HEK293T (cell line): ENCODE measurements at regions not wholly inside any gene's neighbourhood (a gene's known extent, or its start where the extent isn't known, plus 50 kb on each side); places are given as distances from the start of the nearest gene placed in this dataset.

Experiments
- ELF4 ChIP-seq: fragments of 450-650 bp; IDR thresholded peaks from 2 replicates; pipeline ENCODE4 v1.6.1; 2017; ENCODE audit warnings: antibody characterized with exemption
- FOXA1 ChIP-seq: fragments of 450-650 bp; IDR thresholded peaks from 2 replicates; pipeline ENCODE4 v1.6.1; 2016; ENCODE audit warnings: mild to moderate bottlenecking
- FOXM1 ChIP-seq: fragments of 450-650 bp; IDR thresholded peaks from 2 replicates; pipeline ENCODE4 v1.6.1; 2017; ENCODE audit warnings: mild to moderate bottlenecking, borderline replicate concordance
- HDGF ChIP-seq: fragments of 450-650 bp; IDR thresholded peaks from 2 replicates; pipeline ENCODE4 v1.6.1; 2017; ENCODE audit warnings: antibody characterized with exemption, borderline replicate concordance
- LEF1 ChIP-seq: fragments of 450-650 bp; IDR thresholded peaks from 2 replicates; pipeline ENCODE4 v1.6.1; 2017; ENCODE audit warnings: mild to moderate bottlenecking, borderline replicate concordance
- SP1 ChIP-seq: fragments of 450-650 bp; IDR thresholded peaks from 2 replicates; pipeline ENCODE4 v1.6.1; 2017
- SUZ12 ChIP-seq: fragments of 450-650 bp; IDR thresholded peaks from 2 replicates; pipeline ENCODE4 v1.6.1; 2016; ENCODE audit warnings: mild to moderate bottlenecking

- TF ChIP-seq SUZ12 (no peak), SP1 (no peak), FOXM1 (no peak), LEF1 (no peak), FOXA1 (no peak), ELF4 (no peak), HDGF (no peak)
Measured at GRCh38 chr10:128484041-128484440, 357.8 kb upstream of the MKI67 start.
